ENCODE measurements at regions not wholly inside any gene's neighbourhood (a gene's known extent, or its start where the extent isn't known, plus 50 kb on each side); places are given as distances from the start of the nearest gene placed in this dataset.

DNA sequence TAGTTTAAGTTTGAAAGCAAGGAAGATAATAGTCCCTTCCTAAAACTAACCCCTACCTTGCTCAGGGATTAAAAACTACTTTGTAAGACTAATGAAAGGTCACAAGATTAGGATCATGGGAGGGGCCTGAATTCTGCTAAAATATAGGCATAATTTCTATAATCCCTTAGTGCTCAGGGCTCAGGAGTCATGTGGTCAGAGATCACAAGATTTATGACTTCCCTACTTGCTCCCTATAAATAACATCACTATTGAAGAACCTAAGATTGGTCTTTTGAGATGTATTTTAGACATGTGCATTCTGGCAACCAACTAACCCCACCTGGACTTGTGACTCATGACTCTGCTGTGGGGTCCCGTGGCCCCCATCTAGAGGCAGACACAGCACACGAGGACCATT is 81.1 kb downstream of the STMND1 start:
- Mint-ChIP-seq H3K36me3 (no peaks in the 10 kb centered on the region), H3K27me3 (peaks cover 3 to 25% (median 6%) of the 10 kb centered on the region in 5 donors), H3K4me1 (no peaks in the 10 kb centered on the region), H3K4me3 (no peak overlapping the region), H3K27ac (no peak overlapping the region), H3K9me3 (no peaks in the 10 kb centered on the region)
- POLR2A ChIA-PET, result no interaction called here
- no peak for DNase-seq
- ATAC-seq, result no peak

GRCh38 chr6:17186925-17187324 is 85.1 kb downstream of the STMND1 start:
- Mint-ChIP-seq H3K9me3 (peaks cover 0 to 4% (median 0%) of the 10 kb centered on the region in 9 donors), H3K27ac (no peak overlapping the region), H3K4me1 (no peaks in the 10 kb centered on the region), H3K36me3 (no peaks in the 10 kb centered on the region), H3K4me3 (no peak overlapping the region), H3K27me3 (peaks cover 8 to 51% (median 11%) of the 10 kb centered on the region in 5 donors)
- ATAC-seq, result no peak
- DNase-seq, result no peak
- POLR2A ChIA-PET, result no interaction called here

- no peaks in the 10 kb centered on the region for H3K36me3 Mint-ChIP-seq
- H3K4me1 Mint-ChIP-seq, result no peaks in the 10 kb centered on the region
- no peak overlapping the region for H3K27ac Mint-ChIP-seq
- H3K9me3 Mint-ChIP-seq, result peaks cover 0 to 4% (median 0%) of the 10 kb centered on the region in 9 donors
- DNase-seq, result no peak
- H3K27me3 Mint-ChIP-seq, result peaks cover 5 to 23% (median 8%) of the 10 kb centered on the region in 5 donors
- POLR2A ChIA-PET, result no interaction called here
- no peak for ATAC-seq
- no peak overlapping the region for H3K4me3 Mint-ChIP-seq
Measured at GRCh38 chr6:17193106-17193775, 87.9 kb upstream of the RBM24 start.

DNA sequence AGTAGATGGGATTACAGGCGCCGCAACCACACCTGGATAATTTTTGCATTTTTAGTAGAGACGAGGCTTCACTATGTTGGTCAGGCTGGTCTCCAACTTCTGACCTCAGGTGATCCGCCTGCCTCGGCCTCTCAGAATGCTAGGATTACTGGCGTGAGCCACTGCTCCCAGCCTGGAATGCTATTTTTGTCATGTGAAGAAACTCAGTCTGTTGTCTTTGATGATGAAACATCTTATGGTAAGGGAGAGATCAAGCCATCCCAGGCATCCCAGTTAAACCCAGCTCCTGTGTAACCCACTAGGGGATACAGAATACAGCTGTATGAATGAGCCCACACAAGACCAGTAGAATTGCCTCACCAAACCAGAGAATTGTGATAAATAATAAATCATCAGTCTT is 83.6 kb upstream of the RBM24 start:
- Mint-ChIP-seq H3K27me3 (peaks cover 1 to 16% (median 8%) of the 10 kb centered on the region in 5 donors), H3K36me3 (no peaks in the 10 kb centered on the region), H3K4me3 (no peak overlapping the region), H3K27ac (peak overlapping the region in 1 of 10 donors; percentile 37), H3K4me1 (no peaks in the 10 kb centered on the region), H3K9me3 (no peaks in the 10 kb centered on the region)
- POLR2A ChIA-PET, result no interaction called here
- no peak for DNase-seq
- no peak for ATAC-seq

- POLR2A ChIA-PET, result no interaction called here
- H3K27me3 Mint-ChIP-seq, result peaks cover 3 to 27% (median 24%) of the 10 kb centered on the region in 5 donors
- H3K4me3 Mint-ChIP-seq, result no peak overlapping the region
Measured at GRCh38 chr6:17200395-17200794, 80.8 kb upstream of the RBM24 start.

DNA sequence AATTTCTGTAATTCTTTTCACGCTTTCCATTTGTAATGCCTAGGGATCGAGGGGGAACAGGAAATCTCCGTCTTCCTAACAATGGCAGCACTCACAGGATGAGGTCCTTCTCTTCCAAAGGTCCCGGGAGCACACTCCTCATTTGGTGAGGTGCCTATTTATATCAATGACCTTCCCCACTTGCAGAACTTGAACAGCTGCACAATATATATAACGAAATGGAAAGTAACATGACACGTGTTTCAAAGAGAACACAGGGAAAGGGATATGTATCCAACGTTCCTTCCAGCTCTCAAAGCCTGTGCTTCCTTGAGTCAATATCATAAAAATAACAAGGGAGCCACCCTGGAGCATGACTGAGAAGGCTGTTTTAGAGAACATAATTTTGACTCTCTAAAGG is 78.6 kb upstream of the RBM24 start:
- H3K27ac Mint-ChIP-seq, result no peak overlapping the region
- no peaks in the 10 kb centered on the region for H3K36me3 Mint-ChIP-seq
- POLR2A ChIA-PET, result no interaction called here
- no peak overlapping the region for H3K4me3 Mint-ChIP-seq
- H3K4me1 Mint-ChIP-seq, result no peaks in the 10 kb centered on the region
- no peaks in the 10 kb centered on the region for H3K9me3 Mint-ChIP-seq
- ATAC-seq, result no peak
- no peak for DNase-seq
- peaks cover 3 to 33% (median 25%) of the 10 kb centered on the region in 5 donors for H3K27me3 Mint-ChIP-seq

More at GRCh38 chr6:17200395-17200794, 80.8 kb upstream of the RBM24 start:
- Mint-ChIP-seq H3K36me3 (no peaks in the 10 kb centered on the region), H3K9me3 (no peaks in the 10 kb centered on the region), H3K4me1 (no peaks in the 10 kb centered on the region), H3K27ac (no peak overlapping the region)
- DNase-seq, result no peak
- no peak for ATAC-seq

DNA sequence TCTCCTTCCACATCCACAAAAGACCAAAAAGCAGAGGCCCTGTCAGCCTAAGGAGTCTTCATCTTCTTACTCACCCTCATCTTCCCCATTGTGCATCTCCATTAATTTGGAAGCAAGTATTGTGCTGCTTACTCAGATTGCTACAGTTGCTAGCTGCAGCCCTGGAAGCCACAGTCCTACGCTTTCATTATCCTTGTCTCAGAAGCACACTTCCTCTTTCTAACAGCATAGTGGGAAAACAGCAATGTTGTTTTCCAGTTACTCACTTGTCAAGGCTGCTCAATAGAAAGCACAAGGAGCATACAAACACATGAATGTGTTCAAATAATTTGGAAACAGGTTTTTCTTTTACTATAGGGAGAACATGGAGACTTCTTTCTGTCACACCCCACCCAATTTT is 76.6 kb upstream of the RBM24 start:
- POLR2A ChIA-PET, result no interaction called here
- Mint-ChIP-seq H3K27ac (no peak overlapping the region), H3K4me1 (no peaks in the 10 kb centered on the region), H3K4me3 (no peak overlapping the region), H3K36me3 (no peaks in the 10 kb centered on the region), H3K27me3 (peaks cover 3 to 29% (median 16%) of the 10 kb centered on the region in 5 donors), H3K9me3 (no peaks in the 10 kb centered on the region)
- ATAC-seq (no peak), DNase-seq (no peak)

DNA sequence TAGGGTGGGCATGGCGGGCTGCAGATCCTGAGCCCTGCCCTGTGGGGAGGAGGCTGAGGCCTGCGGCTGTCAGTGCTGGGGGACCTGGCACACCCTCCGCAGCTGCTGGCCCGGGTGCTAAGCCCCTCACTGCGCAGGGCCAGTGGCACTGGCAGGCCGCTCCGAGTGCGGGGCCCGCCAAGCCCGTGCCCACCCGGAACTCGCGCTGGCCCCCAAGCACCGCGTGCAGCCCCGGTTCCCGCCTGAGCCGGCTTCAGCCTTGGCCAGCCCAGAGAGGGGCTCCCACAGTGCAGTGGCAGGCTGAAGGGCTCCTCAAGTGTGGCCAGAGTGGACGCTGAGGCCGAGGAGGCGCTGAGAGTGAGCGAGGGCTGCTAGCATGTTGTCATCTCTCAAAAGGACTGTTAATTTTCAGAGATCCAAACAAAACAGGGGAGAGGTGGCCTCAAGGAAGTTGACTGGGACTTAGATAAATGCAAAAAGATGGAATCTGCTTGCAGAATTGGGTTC is 74.5 kb upstream of the RBM24 start:
- peaks cover 3 to 27% (median 12%) of the 10 kb centered on the region in 5 donors for H3K27me3 Mint-ChIP-seq
- H3K27ac Mint-ChIP-seq, result no peak overlapping the region
- POLR2A ChIA-PET, result no interaction called here

DNA sequence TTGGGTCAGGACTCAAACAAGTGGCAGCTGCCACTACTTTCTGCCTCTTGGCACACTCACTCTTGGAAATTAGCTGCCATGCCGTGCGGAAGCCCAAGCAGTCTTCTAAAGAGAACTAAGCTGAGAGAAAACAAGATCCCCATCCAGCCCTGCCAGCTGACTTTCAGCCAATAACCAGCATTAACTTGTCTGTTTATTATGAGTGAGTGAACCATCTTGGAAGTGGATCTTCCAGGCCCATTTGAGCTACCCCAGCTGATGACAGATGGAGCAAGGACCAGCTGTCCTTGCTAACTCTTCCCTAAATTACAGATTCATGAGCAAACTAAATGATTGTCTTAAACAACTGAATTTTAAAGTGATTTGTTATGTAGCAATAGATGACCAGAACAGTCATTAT is 73.9 kb upstream of the RBM24 start:
- ATAC-seq (no peak), DNase-seq (no peak)
- POLR2A ChIA-PET, result no interaction called here
- H3K27me3 Mint-ChIP-seq, result peaks cover 3 to 23% (median 12%) of the 10 kb centered on the region in 5 donors
- H3K9me3 Mint-ChIP-seq, result no peaks in the 10 kb centered on the region
- H3K4me3 Mint-ChIP-seq, result no peak overlapping the region
- H3K36me3 Mint-ChIP-seq, result no peaks in the 10 kb centered on the region
- H3K27ac Mint-ChIP-seq, result no peak overlapping the region
- no peaks in the 10 kb centered on the region for H3K4me1 Mint-ChIP-seq

More for the DNA sequence above, 74.5 kb upstream of the RBM24 start:
- ATAC-seq (no peak), DNase-seq (no peak)
- H3K36me3 Mint-ChIP-seq, result no peaks in the 10 kb centered on the region
- no peak overlapping the region for H3K4me3 Mint-ChIP-seq
- no peaks in the 10 kb centered on the region for H3K4me1 Mint-ChIP-seq
- H3K9me3 Mint-ChIP-seq, result no peaks in the 10 kb centered on the region

GRCh38 chr6:17210683-17211082 is 70.5 kb upstream of the RBM24 start:
- ATAC-seq (no peak), DNase-seq (no peak)
- POLR2A ChIA-PET, result no interaction called here
- Mint-ChIP-seq H3K4me1 (no peaks in the 10 kb centered on the region), H3K36me3 (no peaks in the 10 kb centered on the region), H3K9me3 (peaks cover 0 to 7% (median 0%) of the 10 kb centered on the region in 9 donors), H3K27me3 (peaks cover 0 to 4% (median 0%) of the 10 kb centered on the region in 5 donors), H3K4me3 (no peak overlapping the region), H3K27ac (no peak overlapping the region)

GRCh38 chr6:17211101-17211500 is 70.1 kb upstream of the RBM24 start:
- ATAC-seq (no peak), DNase-seq (no peak)
- Mint-ChIP-seq H3K36me3 (no peaks in the 10 kb centered on the region), H3K27me3 (peaks cover 0 to 4% (median 0%) of the 10 kb centered on the region in 5 donors), H3K4me3 (no peak overlapping the region), H3K9me3 (peaks cover 0 to 10% (median 0%) of the 10 kb centered on the region in 9 donors), H3K4me1 (no peaks in the 10 kb centered on the region), H3K27ac (no peak overlapping the region)
- POLR2A ChIA-PET, result no interaction called here

- POLR2A ChIA-PET, result no interaction called here
- no peak for ATAC-seq
- Mint-ChIP-seq H3K36me3 (no peaks in the 10 kb centered on the region), H3K9me3 (peaks cover 0 to 16% (median 0%) of the 10 kb centered on the region in 9 donors), H3K4me1 (no peaks in the 10 kb centered on the region), H3K27ac (no peak overlapping the region), H3K27me3 (peaks cover 0 to 4% (median 0%) of the 10 kb centered on the region in 5 donors), H3K4me3 (no peak overlapping the region)
- no peak for DNase-seq
Measured at GRCh38 chr6:17212546-17213371, 68.4 kb upstream of the RBM24 start.

DNA sequence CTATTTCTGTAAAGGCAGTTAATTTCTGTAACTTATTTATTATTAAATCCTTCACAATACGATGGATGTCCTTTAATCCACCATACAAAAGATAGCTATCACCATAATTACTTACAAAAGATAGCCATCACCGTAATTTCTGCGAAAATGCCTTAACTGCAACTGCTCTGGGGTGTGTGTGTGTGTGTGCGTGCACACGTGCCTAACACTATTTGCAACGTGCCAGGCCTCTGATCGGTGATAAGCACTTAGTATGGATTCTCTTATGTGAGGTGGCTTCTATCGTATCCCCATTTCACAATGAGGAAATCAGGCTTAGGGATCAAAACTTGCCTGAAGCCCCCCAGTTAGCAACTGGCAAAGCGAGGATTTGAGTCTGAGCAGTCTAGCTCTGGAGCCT is 67.1 kb upstream of the RBM24 start:
- Mint-ChIP-seq H3K9me3 (peaks cover 0 to 16% (median 0%) of the 10 kb centered on the region in 9 donors), H3K4me1 (no peaks in the 10 kb centered on the region), H3K27me3 (peaks cover under 1 to 7% (median 5%) of the 10 kb centered on the region in 5 donors), H3K4me3 (no peak overlapping the region), H3K36me3 (no peaks in the 10 kb centered on the region), H3K27ac (no peak overlapping the region)
- POLR2A ChIA-PET, result no interaction called here
- DNase-seq (no peak), ATAC-seq (no peak)
